H9 (cell line): ENCODE measurements at regions not wholly inside any gene's neighbourhood (a gene's known extent, or its start where the extent isn't known, plus 50 kb on each side); places are given as distances from the start of the nearest gene placed in this dataset.

Experiments used
- DNase-seq: peaks from one replicate; pipeline ENCODE4 v3.0.0-alpha.2; 2017
- H2AFZ ChIP-seq: one replicate; pipeline ENCODE4 v1.6.1; 2013; ENCODE audit warnings: mild to moderate bottlenecking, low read length, control low read depth, moderate library complexity
- H2AK5ac ChIP-seq: 2 replicates; pipeline ENCODE4 v1.6.1; 2013; ENCODE audit warnings: low read length, control low read depth, mixed read lengths; ENCODE audit not compliant: insufficient read length
- H2BK120ac ChIP-seq: one replicate; pipeline ENCODE4 v1.6.1; 2013; ENCODE audit warnings: low read depth, mild to moderate bottlenecking, low read length, control low read depth, inconsistent platforms; ENCODE audit not compliant: poor library complexity, severe bottlenecking
- H2BK12ac ChIP-seq: 2 replicates; pipeline ENCODE4 v1.6.1; 2013; ENCODE audit warnings: low read length, control low read depth, mixed read lengths, low read depth; ENCODE audit not compliant: insufficient read length
- H2BK15ac ChIP-seq: 2 replicates; pipeline ENCODE4 v1.6.1; 2013; ENCODE audit warnings: low read depth, low read length, control low read depth
- H2BK20ac ChIP-seq: one replicate; pipeline ENCODE4 v1.6.1; 2013; ENCODE audit warnings: low read depth, mild to moderate bottlenecking, low read length, control low read depth, inconsistent platforms; ENCODE audit not compliant: poor library complexity, severe bottlenecking
- H2BK5ac ChIP-seq: 2 replicates; pipeline ENCODE4 v1.6.1; 2013; ENCODE audit warnings: low read length, control low read depth, mixed read lengths; ENCODE audit not compliant: insufficient read length
- H3K14ac ChIP-seq: 2 replicates; pipeline ENCODE4 v1.6.1; 2013; ENCODE audit warnings: low read length, control low read depth; ENCODE audit not compliant: insufficient read depth
- H3K18ac ChIP-seq: 2 replicates; pipeline ENCODE4 v1.6.1; 2013; ENCODE audit warnings: low read depth, mild to moderate bottlenecking, mixed read lengths, low read length, control low read depth; ENCODE audit not compliant: insufficient read length
- H3K23ac ChIP-seq: 2 replicates; pipeline ENCODE4 v1.6.1; 2013; ENCODE audit warnings: low read length, control low read depth, mixed read lengths, low read depth; ENCODE audit not compliant: insufficient read length
- H3K23me2 ChIP-seq: 2 replicates; pipeline ENCODE4 v1.6.1; 2013; ENCODE audit warnings: low read depth, mild to moderate bottlenecking, mixed read lengths, low read length, control low read depth; ENCODE audit not compliant: insufficient read length, poor library complexity, severe bottlenecking
- H3K27ac ChIP-seq: 2 replicates; pipeline ENCODE4 v1.5.1; 2013; ENCODE audit warnings: low read length, control low read depth, mixed read lengths, low read depth; ENCODE audit not compliant: insufficient read length
- H3K27me3 ChIP-seq: 2 replicates; pipeline ENCODE4 v1.6.1; 2013; ENCODE audit warnings: low read length, control low read depth, inconsistent platforms; ENCODE audit not compliant: insufficient read depth
- H3K4ac ChIP-seq: 2 replicates; pipeline ENCODE4 v1.6.1; 2013; ENCODE audit warnings: low read depth, mild to moderate bottlenecking, control low read depth, inconsistent platforms, low read length, moderate library complexity
- H3K4me1 ChIP-seq: 2 replicates; pipeline ENCODE4 v1.6.1; 2013; ENCODE audit warnings: low read length, control low read depth, inconsistent platforms; ENCODE audit not compliant: insufficient read depth
- H3K4me2 ChIP-seq: 2 replicates; pipeline ENCODE4 v1.6.1; 2013; ENCODE audit warnings: low read length, control low read depth, mixed read lengths; ENCODE audit not compliant: insufficient read length, insufficient read depth
- H3K56ac ChIP-seq: 2 replicates; pipeline ENCODE4 v1.6.1; 2013; ENCODE audit warnings: low read depth, mild to moderate bottlenecking, mixed read lengths, low read length, control low read depth; ENCODE audit not compliant: insufficient read length
- H3K79me1 ChIP-seq: 2 replicates; pipeline ENCODE4 v1.6.1; 2013; ENCODE audit warnings: low read depth, mild to moderate bottlenecking, moderate library complexity, low read length, control low read depth, inconsistent platforms; ENCODE audit not compliant: insufficient read depth, poor library complexity, severe bottlenecking
- H3K79me2 ChIP-seq: 2 replicates; pipeline ENCODE4 v1.6.1; 2013; ENCODE audit warnings: low read length, control low read depth, inconsistent platforms; ENCODE audit not compliant: insufficient read depth
- H3K9ac ChIP-seq: 2 replicates; pipeline ENCODE4 v1.6.1; 2013; ENCODE audit warnings: low read length, control low read depth, mixed read lengths; ENCODE audit not compliant: insufficient read length; ENCODE audit errors: extremely low read depth
- H3K9me3 ChIP-seq: one replicate; pipeline ENCODE4 v1.6.1; 2013; ENCODE audit warnings: low read depth, low read length, inconsistent platforms; ENCODE audit not compliant: control insufficient read depth
- H3T11ph ChIP-seq: one replicate; pipeline ENCODE4 v1.6.1; 2013; ENCODE audit warnings: mild to moderate bottlenecking, low read length, control low read depth, inconsistent platforms
- H4K20me1 ChIP-seq: one replicate; pipeline ENCODE4 v1.6.1; 2013; ENCODE audit not compliant: control insufficient read depth, insufficient read length, insufficient read depth
- H4K5ac ChIP-seq: 2 replicates; pipeline ENCODE4 v1.6.1; 2013; ENCODE audit warnings: low read depth, mild to moderate bottlenecking, mixed read lengths, low read length, control low read depth; ENCODE audit not compliant: insufficient read length
- H4K8ac ChIP-seq: replicated peaks from 2 replicates; pipeline ENCODE4 v1.6.1; 2013; ENCODE audit warnings: low read length, control low read depth, mixed read lengths, low read depth; ENCODE audit not compliant: insufficient read length
- H4K91ac ChIP-seq: 2 replicates; pipeline ENCODE4 v1.6.1; 2013; ENCODE audit warnings: low read depth, mild to moderate bottlenecking, moderate library complexity, mixed read lengths, low read length, control low read depth; ENCODE audit not compliant: insufficient read length
- H3K27ac Mint-ChIP-seq, 3 experiments: 2 replicates in 2 of 3; 3 replicates in 1 of 3; pipeline ENCODE4 v1.8.0; 2020 to 2021; ENCODE audit warnings: mixed read lengths in 3 of 3, mild to moderate bottlenecking in 1 of 3, moderate library complexity in 1 of 3
- H3K27me3 Mint-ChIP-seq: 2 replicates; pipeline ENCODE4 v1.8.0; 2021; ENCODE audit warnings: low read depth, mild to moderate bottlenecking, moderate library complexity, mixed read lengths
- H3K36me3 Mint-ChIP-seq, 3 experiments: 2 replicates in 2 of 3; 3 replicates in 1 of 3; pipeline ENCODE4 v1.8.0; 2020 to 2021; ENCODE audit warnings: low read depth in 3 of 3, mixed read lengths in 3 of 3; ENCODE audit not compliant: insufficient read depth in 1 of 3
- H3K4me1 Mint-ChIP-seq, 2 experiments: 2 replicates each; pipeline ENCODE4 v1.8.0; 2020; ENCODE audit warnings: mixed read lengths in 2 of 2
- H3K4me3 Mint-ChIP-seq, 2 experiments: 2 replicates in 1 of 2; 3 replicates in 1 of 2; pipeline ENCODE4 v1.8.0; 2020 to 2021; ENCODE audit warnings: mild to moderate bottlenecking in 2 of 2, mixed read lengths in 2 of 2, moderate library complexity in 1 of 2
- H3K9me3 Mint-ChIP-seq, 2 experiments: 2 replicates in 1 of 2; 3 replicates in 1 of 2; pipeline ENCODE4 v1.8.0; 2020; ENCODE audit warnings: mild to moderate bottlenecking in 2 of 2, mixed read lengths in 2 of 2, moderate library complexity in 1 of 2
- WGBS: extraction: QIAGEN DNeasy Blood & Tissue Kit; methylation state at CpG from one replicate; pipeline ENCODE4 v1.1.7; 2013; ENCODE audit warnings: missing lambda C conversion rate, low lambda C conversion rate, mixed read lengths; ENCODE audit not compliant: insufficient read length; ENCODE audit errors: extremely low coverage; 5-methylcytosine and 5-hydroxymethylcytosine counted together
- TF ChIP-seq, protein P1 (sequence below): fragments of 200-600 bp; sonication (generic); conservative IDR thresholded peaks from 3 replicates; pipeline ENCODE4 v1.8.0; 2021; ENCODE audit warnings: antibody characterized with exemption, mild to moderate bottlenecking

DNA sequence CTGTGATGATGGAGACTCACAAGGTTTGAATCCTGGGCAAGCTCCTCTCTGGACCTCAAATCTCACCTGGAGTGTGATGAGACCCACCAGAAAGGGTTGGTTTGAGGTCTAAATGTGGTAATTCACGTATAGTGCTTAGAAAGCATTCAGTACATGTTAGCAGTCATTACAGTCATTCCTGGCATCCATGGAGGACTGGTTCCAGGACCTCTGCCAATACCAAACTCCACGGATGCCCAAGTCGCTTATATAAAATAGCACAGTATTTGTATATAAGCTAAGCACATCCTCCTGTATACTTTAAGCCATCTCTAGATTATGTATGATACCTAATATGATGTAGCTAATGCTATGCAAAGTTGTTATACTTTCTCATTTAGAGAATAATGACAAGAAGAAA is 67.6 kb upstream of the CYP2D6 start:
- WGBS = no CpG with 5 or more reads among the region's 3 CpGs
- Histone ChIP-seq H4K91ac (no peak overlapping the region), H2AK5ac (no peak overlapping the region), H3K79me1 (peaks cover 23% of the 10 kb centered on the region), H3K79me2 (peaks cover 20% of the 10 kb centered on the region; the same call in 1 of the 2 replicates), H2BK20ac (no peak overlapping the region), H4K8ac (no peak overlapping the region), H4K20me1 (peaks cover 2% of the 10 kb centered on the region), H2BK120ac (no peak overlapping the region), H3K18ac (no peak overlapping the region), H3T11ph (no peak overlapping the region), H3K4ac (no peak overlapping the region), H4K5ac (no peak overlapping the region), H2BK5ac (no peak overlapping the region), H3K23me2 (no peaks in the 10 kb centered on the region), H3K4me2 (no peak overlapping the region), H3K14ac (no peak overlapping the region), H3K9ac (no peak overlapping the region), H3K4me1 (peaks cover 2% of the 10 kb centered on the region), H2BK15ac (no peak overlapping the region), H3K27me3 (no peaks in the 10 kb centered on the region), H3K27ac (no peak overlapping the region), H2BK12ac (no peak overlapping the region), H2AFZ (no peak overlapping the region), H3K23ac (no peak overlapping the region), H3K9me3 (no peaks in the 10 kb centered on the region), H3K56ac (no peak overlapping the region)
- TF ChIP-seq, protein P1, sequence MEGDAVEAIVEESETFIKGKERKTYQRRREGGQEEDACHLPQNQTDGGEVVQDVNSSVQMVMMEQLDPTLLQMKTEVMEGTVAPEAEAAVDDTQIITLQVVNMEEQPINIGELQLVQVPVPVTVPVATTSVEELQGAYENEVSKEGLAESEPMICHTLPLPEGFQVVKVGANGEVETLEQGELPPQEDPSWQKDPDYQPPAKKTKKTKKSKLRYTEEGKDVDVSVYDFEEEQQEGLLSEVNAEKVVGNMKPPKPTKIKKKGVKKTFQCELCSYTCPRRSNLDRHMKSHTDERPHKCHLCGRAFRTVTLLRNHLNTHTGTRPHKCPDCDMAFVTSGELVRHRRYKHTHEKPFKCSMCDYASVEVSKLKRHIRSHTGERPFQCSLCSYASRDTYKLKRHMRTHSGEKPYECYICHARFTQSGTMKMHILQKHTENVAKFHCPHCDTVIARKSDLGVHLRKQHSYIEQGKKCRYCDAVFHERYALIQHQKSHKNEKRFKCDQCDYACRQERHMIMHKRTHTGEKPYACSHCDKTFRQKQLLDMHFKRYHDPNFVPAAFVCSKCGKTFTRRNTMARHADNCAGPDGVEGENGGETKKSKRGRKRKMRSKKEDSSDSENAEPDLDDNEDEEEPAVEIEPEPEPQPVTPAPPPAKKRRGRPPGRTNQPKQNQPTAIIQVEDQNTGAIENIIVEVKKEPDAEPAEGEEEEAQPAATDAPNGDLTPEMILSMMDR = no peak
- Mint-ChIP-seq H3K27me3 (no peaks in the 10 kb centered on the region; the same call in 1 of the 2 replicates), H3K36me3 (peaks cover 15 to 26% (median 21%) of the 10 kb centered on the region in 3 experiments), H3K27ac (no peak overlapping the region), H3K4me1 (peaks cover 38 to 41% of the 10 kb centered on the region in 2 experiments), H3K9me3 (no peaks in the 10 kb centered on the region; a peak in 1 of 5 replicates), H3K4me3 (no peak overlapping the region)
- no peak for DNase-seq
